ENCODE measurements at regions not wholly inside any gene's neighbourhood (a gene's known extent, or its start where the extent isn't known, plus 50 kb on each side); places are given as distances from the start of the nearest gene placed in this dataset.

- Mint-ChIP-seq H3K4me3 (peak overlapping the region; percentile 88), H3K27ac (peak overlapping the region; percentile 90), H3K27me3 (no peaks in the 10 kb centered on the region), H3K4me1 (peaks cover 33% of the 10 kb centered on the region), H3K9me3 (ENCODE audit: insufficient read depth) (no peaks in the 10 kb centered on the region)
- H3K9me3 ChIP-seq (ENCODE audit: control extremely low read depth in 1 of 3, control insufficient read depth in 2 of 3, insufficient read depth in 1 of 3, low read length in 2 of 3): no peaks in the 10 kb centered on the region
- ATAC-seq (ENCODE audit: low read depth) (no peak), DNase-seq (no peak)
- peaks cover 27 to 28% of the 10 kb centered on the region in 2 donors for H3K4me1 ChIP-seq (ENCODE audit: control insufficient read depth in 2 of 2, insufficient read depth in 2 of 2, low read length in 2 of 2)
- no peak for TF ChIP-seq CTCF (IDR thresholded peaks at IDR 0.05)
- TF ChIP-seq EZH2 (IDR thresholded peaks at IDR 0.05; ENCODE audit: borderline replicate concordance, insufficient read depth, low read depth, low read length, poor library complexity, severe bottlenecking): no peak
- peak overlapping the region; percentile 98 for H2AFZ ChIP-seq (ENCODE audit: insufficient read depth, low read depth, low read length, poor library complexity, severe bottlenecking)
- H3K4me3 ChIP-seq (ENCODE audit: control extremely low read depth in 1 of 5, extremely low read depth in 1 of 5, insufficient read depth in 1 of 5, low read depth in 2 of 5, low read length in 4 of 5): peak overlapping the region in 4 of 5 experiments; percentile 51 to 75 (median 66)
- H4K20me1 ChIP-seq (ENCODE audit: control insufficient read depth, insufficient read depth, low read length, poor library complexity, severe bottlenecking): no peaks in the 10 kb centered on the region
- H3K36me3 ChIP-seq (replicated peaks in 1 of 2; ENCODE audit: control extremely low read depth in 1 of 2, control insufficient read depth in 1 of 2, extremely low read depth in 1 of 2, insufficient read depth in 2 of 2, low read length in 1 of 2): no peaks in the 10 kb centered on the region
- H3K79me2 ChIP-seq (ENCODE audit: control insufficient read depth, insufficient read depth, low read length): no peaks in the 10 kb centered on the region
- intact Hi-C loops (cut with micrococcal nuclease): no loop called here
- H3K9ac ChIP-seq (ENCODE audit: low read length): peak overlapping the region; percentile 88
- H3K27ac ChIP-seq (ENCODE audit: low read length in 2 of 2): peak overlapping the region; percentile 77 to 95
- POLR2A ChIA-PET: interaction anchor here (0.7 to 1.2 kb wide), 5 partner anchors 9 to 51 kb away, joined by 3 to 10 read pairs (median 4); no protein-coding TSS in a partner anchor
- WGBS (ENCODE audit: insufficient coverage): 77% methylated on average over 10 of the region's 12 CpGs
- CTCF ChIA-PET: interaction anchor here (1.1 to 2.7 kb wide), 6 partner anchors 9 to 113 kb away, joined by 3 to 14 read pairs (median 5); no protein-coding TSS in a partner anchor
- peak overlapping the region; percentile 98 for H3K4me2 ChIP-seq (replicated peaks; ENCODE audit: low read depth, low read length, poor library complexity, severe bottlenecking)
- no peaks in the 10 kb centered on the region for H3K27me3 ChIP-seq (replicated peaks in 1 of 4; ENCODE audit: control extremely low read depth in 1 of 4, control insufficient read depth in 3 of 4, insufficient read depth in 4 of 4, low read length in 3 of 4)
These were observed 109.4 kb upstream of the CCND2 start for GRCh38 chr12:4164188-4164558.

GRCh38 chr12:4161718-4162117 is 111.8 kb upstream of the CCND2 start:
- Histone ChIP-seq H3K4me3 (ENCODE audit: control extremely low read depth in 1 of 5, extremely low read depth in 1 of 5, insufficient read depth in 1 of 5, low read depth in 2 of 5, low read length in 4 of 5) (no peak overlapping the region), H3K9me3 (ENCODE audit: control extremely low read depth in 1 of 3, control insufficient read depth in 2 of 3, insufficient read depth in 1 of 3, low read length in 2 of 3) (no peaks in the 10 kb centered on the region), H3K79me2 (ENCODE audit: control insufficient read depth, insufficient read depth, low read length) (no peaks in the 10 kb centered on the region), H3K36me3 (replicated peaks in 1 of 2; ENCODE audit: control extremely low read depth in 1 of 2, control insufficient read depth in 1 of 2, extremely low read depth in 1 of 2, insufficient read depth in 2 of 2, low read length in 1 of 2) (no peaks in the 10 kb centered on the region), H3K27me3 (replicated peaks in 1 of 4; ENCODE audit: control extremely low read depth in 1 of 4, control insufficient read depth in 3 of 4, insufficient read depth in 4 of 4, low read length in 3 of 4) (no peaks in the 10 kb centered on the region), H3K9ac (ENCODE audit: low read length) (no peak overlapping the region), H3K27ac (ENCODE audit: low read length in 2 of 2) (no peak overlapping the region), H4K20me1 (ENCODE audit: control insufficient read depth, insufficient read depth, low read length, poor library complexity, severe bottlenecking) (no peaks in the 10 kb centered on the region), H3K4me2 (replicated peaks; ENCODE audit: low read depth, low read length, poor library complexity, severe bottlenecking) (no peak overlapping the region), H2AFZ (ENCODE audit: insufficient read depth, low read depth, low read length, poor library complexity, severe bottlenecking) (no peak overlapping the region), H3K4me1 (ENCODE audit: control insufficient read depth in 2 of 2, insufficient read depth in 2 of 2, low read length in 2 of 2) (peaks cover 12 to 15% of the 10 kb centered on the region in 2 donors)
- no CpG with 5 or more reads among the region's 3 CpGs for WGBS (ENCODE audit: insufficient coverage)
- Mint-ChIP-seq H3K4me1 (peaks cover 16% of the 10 kb centered on the region), H3K9me3 (ENCODE audit: insufficient read depth) (no peaks in the 10 kb centered on the region), H3K27me3 (no peaks in the 10 kb centered on the region), H3K27ac (no peak overlapping the region), H3K4me3 (no peak overlapping the region)
- TF ChIP-seq EZH2 (IDR thresholded peaks at IDR 0.05; ENCODE audit: borderline replicate concordance, insufficient read depth, low read depth, low read length, poor library complexity, severe bottlenecking): no peak
- TF ChIP-seq CTCF (IDR thresholded peaks at IDR 0.05): no peak
- DNase-seq (no peak), ATAC-seq (ENCODE audit: low read depth) (no peak)
- intact Hi-C loops (cut with micrococcal nuclease): no loop called here
- POLR2A ChIA-PET: no interaction called here
- CTCF ChIA-PET: no interaction called here
